PC-3 (cell line): ENCODE measurements at regions not wholly inside any gene's neighbourhood (a gene's known extent, or its start where the extent isn't known, plus 50 kb on each side); places are given as distances from the start of the nearest gene placed in this dataset.

Source experiments
- ATAC-seq: fragments of 200-7000 bp; cut with Tn5 transposase; 2 replicates; pipeline ENCODE4 v1.9.1; 2020; ENCODE audit warnings: mild to moderate bottlenecking, moderate library complexity
- BruUV-seq: library from RNA; stranded (reverse); fragments of 400-500 nt; replicated peaks from 2 replicates; lab custom pipeline; 2021; lab: Mats Ljungman, UMichigan
- CTCF ChIA-PET: fragments of 300-600 bp; sonication (Branson Sonifier 250); formaldehyde crosslinking; loops from one replicate; lab custom pipeline; 2022; ENCODE audit warnings: antibody characterized with exemption; lab: Charles Lee
- POLR2A ChIA-PET: fragments of 300-600 bp; sonication (Branson Sonifier 250); formaldehyde crosslinking; loops from one replicate; lab custom pipeline; 2022; ENCODE audit warnings: antibody characterized with exemption; ENCODE audit not compliant: unreplicated experiment; lab: Charles Lee
- DNase-seq: peaks from one replicate; pipeline ENCODE4 v3.0.0-alpha.2; 2015
- H2AFZ ChIP-seq: fragments of 300-600 bp; sonication (generic); 2 replicates; pipeline ENCODE4 v1.6.0; 2016; ENCODE audit warnings: antibody characterized with exemption, low read length
- H3F3A ChIP-seq: fragments of 300-600 bp; sonication (generic); one replicate; pipeline ENCODE4 v1.6.0; 2017; ENCODE audit warnings: antibody characterized with exemption, low read length, control low read depth, mild to moderate bottlenecking; ENCODE audit not compliant: unreplicated experiment
- H3K27ac ChIP-seq: fragments of 300-600 bp; sonication (generic); 2 replicates; pipeline ENCODE4 v1.5.1; 2016; ENCODE audit warnings: mild to moderate bottlenecking, low read length
- H3K27me3 ChIP-seq: fragments of 300-600 bp; sonication (generic); 2 replicates; pipeline ENCODE4 v1.6.1; 2016; ENCODE audit warnings: low read length, mixed read lengths
- H3K36me3 ChIP-seq: fragments of 300-600 bp; sonication (generic); 2 replicates; pipeline ENCODE4 v1.6.1; 2016; ENCODE audit warnings: low read depth, mixed run types, low read length, mixed read lengths
- H3K4me1 ChIP-seq: fragments of 300-600 bp; sonication (generic); 2 replicates; pipeline ENCODE4 v1.5.1; 2016; ENCODE audit warnings: low read length; ENCODE audit not compliant: insufficient read depth
- H3K4me2 ChIP-seq: fragments of 300-600 bp; sonication (generic); 2 replicates; pipeline ENCODE4 v1.6.0; 2016; ENCODE audit warnings: low read length
- H3K4me3 ChIP-seq: fragments of 300-600 bp; sonication (generic); 2 replicates; pipeline ENCODE4 v1.5.1; 2016; ENCODE audit warnings: mild to moderate bottlenecking, low read length, mixed read lengths
- H3K79me2 ChIP-seq: fragments of 300-600 bp; sonication (generic); 2 replicates; pipeline ENCODE4 v1.6.1; 2017; ENCODE audit warnings: low read length, mixed read lengths
- H3K9ac ChIP-seq: fragments of 300-600 bp; sonication (generic); 2 replicates; pipeline ENCODE4 v1.6.0; 2016; ENCODE audit warnings: mild to moderate bottlenecking, low read length
- H3K9me2 ChIP-seq: fragments of 300-600 bp; sonication (generic); replicated peaks from 2 replicates; pipeline ENCODE4 v1.6.1; 2016; ENCODE audit warnings: mixed run types, low read length, mixed read lengths
- H3K9me3 ChIP-seq: fragments of 300-600 bp; sonication (generic); 2 replicates; pipeline ENCODE4 v1.6.1; 2016; ENCODE audit warnings: low read length, mixed read lengths
- H4K20me1 ChIP-seq: fragments of 300-600 bp; sonication (generic); 2 replicates; pipeline ENCODE4 v1.6.1; 2016; ENCODE audit warnings: low read length, mixed read lengths
- EZH2 ChIP-seq: fragments of 300-600 bp; sonication (generic); IDR thresholded peaks from one replicate; pipeline ENCODE4 v1.6.1; 2017; ENCODE audit warnings: antibody characterized with exemption, mild to moderate bottlenecking, low read length; ENCODE audit not compliant: unreplicated experiment
- EZH2phosphoT487 ChIP-seq: fragments of 300-600 bp; sonication (generic); IDR thresholded peaks from 2 replicates; pipeline ENCODE4 v1.6.1; 2018; ENCODE audit warnings: mild to moderate bottlenecking, antibody characterized with exemption, low read length, borderline replicate concordance
- intact Hi-C: fragments of 100-400 bp; cut with micrococcal nuclease; formaldehyde crosslinking; loops from 2 replicates; pipeline ENCODE4 v1.9.0; 2023
- TF ChIP-seq, protein P1 (sequence below): fragments of 300-600 bp; sonication (generic); conservative IDR thresholded peaks from 2 replicates; pipeline ENCODE4 v1.5.1; 2017; ENCODE audit warnings: antibody characterized with exemption, low read depth, mild to moderate bottlenecking, low read length

DNA sequence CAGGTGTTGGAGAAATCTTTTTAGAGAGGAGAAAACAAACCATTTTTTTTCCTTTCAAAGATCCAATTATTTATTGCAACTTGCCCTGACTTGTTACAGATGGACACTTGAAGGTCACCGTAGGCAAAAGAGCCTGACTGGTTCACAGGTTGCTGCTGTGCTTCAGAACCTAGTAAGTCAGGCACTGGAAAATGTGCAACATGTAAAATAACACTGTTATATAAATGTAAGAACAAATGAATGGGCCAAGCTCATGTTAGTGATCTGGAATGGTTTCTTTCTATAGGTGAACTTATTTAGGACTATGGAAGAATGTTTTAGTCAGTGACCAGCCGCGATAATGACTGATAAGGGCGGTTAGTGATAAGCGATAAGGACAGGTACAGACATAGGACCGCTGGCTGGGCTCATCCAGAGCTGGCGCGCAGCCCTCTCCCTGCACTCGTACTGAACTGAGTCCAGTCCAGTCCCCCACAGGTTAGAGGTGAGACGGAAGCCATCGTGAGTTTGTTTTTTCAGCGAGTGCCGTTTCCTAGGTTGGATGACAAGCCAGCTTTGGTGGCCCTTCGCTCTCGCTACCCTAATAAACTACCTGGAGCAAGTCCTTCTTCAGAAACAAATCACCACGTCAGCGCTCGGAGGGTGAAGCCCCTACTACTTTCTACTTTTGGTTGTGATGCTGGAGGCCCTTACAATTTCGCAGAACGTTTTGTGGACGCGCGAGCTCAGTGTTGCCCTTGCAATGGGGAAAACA is 94.4 kb upstream of the PRDM1 start:
- peak overlapping the region; percentile 66 for H3K9ac ChIP-seq
- CTCF ChIA-PET, result interaction anchor here (0.5 kb wide), 1 partner anchor 560 kb away, joined by 3 read pairs; no protein-coding TSS in a partner anchor
- no peaks in the 10 kb centered on the region for H3K79me2 ChIP-seq
- no peaks in the 10 kb centered on the region for H4K20me1 ChIP-seq
- DNase-seq (peak; percentile 22), ATAC-seq (peak; percentile 46)
- H3K9me3 ChIP-seq, result no peaks in the 10 kb centered on the region
- H3K4me1 ChIP-seq, result 0 out of 2 replicates have a peak, but pooled peaks cover 14% of the 10 kb centered on the region
- TF ChIP-seq, protein P1, sequence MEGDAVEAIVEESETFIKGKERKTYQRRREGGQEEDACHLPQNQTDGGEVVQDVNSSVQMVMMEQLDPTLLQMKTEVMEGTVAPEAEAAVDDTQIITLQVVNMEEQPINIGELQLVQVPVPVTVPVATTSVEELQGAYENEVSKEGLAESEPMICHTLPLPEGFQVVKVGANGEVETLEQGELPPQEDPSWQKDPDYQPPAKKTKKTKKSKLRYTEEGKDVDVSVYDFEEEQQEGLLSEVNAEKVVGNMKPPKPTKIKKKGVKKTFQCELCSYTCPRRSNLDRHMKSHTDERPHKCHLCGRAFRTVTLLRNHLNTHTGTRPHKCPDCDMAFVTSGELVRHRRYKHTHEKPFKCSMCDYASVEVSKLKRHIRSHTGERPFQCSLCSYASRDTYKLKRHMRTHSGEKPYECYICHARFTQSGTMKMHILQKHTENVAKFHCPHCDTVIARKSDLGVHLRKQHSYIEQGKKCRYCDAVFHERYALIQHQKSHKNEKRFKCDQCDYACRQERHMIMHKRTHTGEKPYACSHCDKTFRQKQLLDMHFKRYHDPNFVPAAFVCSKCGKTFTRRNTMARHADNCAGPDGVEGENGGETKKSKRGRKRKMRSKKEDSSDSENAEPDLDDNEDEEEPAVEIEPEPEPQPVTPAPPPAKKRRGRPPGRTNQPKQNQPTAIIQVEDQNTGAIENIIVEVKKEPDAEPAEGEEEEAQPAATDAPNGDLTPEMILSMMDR, result no peak
- TF ChIP-seq EZH2phosphoT487 (no peak), EZH2 (no peak)
- peak overlapping the region; percentile 85 for H3K4me3 ChIP-seq
- peak overlapping the region; percentile 100 for H2AFZ ChIP-seq
- no peaks in the 10 kb centered on the region for H3K27me3 ChIP-seq
- H3K36me3 ChIP-seq, result no peaks in the 10 kb centered on the region
- intact Hi-C loops, result loop anchor here (5.0 kb wide), 1 partner anchor 96 kb away; the partner anchor contains the start of gene PRDM1
- H3K4me2 ChIP-seq, result peak overlapping the region; percentile 88
- POLR2A ChIA-PET, result interaction anchor here (0.6 kb wide), 2 partner anchors 19 to 267 kb away, joined by 3 to 4 read pairs; no protein-coding TSS in a partner anchor
- no TSS peak for BruUV-seq
- H3K27ac ChIP-seq, result no peak overlapping the region
- H3F3A ChIP-seq, result no peaks in the 10 kb centered on the region
- H3K9me2 ChIP-seq, result no peaks in the 10 kb centered on the region

DNA sequence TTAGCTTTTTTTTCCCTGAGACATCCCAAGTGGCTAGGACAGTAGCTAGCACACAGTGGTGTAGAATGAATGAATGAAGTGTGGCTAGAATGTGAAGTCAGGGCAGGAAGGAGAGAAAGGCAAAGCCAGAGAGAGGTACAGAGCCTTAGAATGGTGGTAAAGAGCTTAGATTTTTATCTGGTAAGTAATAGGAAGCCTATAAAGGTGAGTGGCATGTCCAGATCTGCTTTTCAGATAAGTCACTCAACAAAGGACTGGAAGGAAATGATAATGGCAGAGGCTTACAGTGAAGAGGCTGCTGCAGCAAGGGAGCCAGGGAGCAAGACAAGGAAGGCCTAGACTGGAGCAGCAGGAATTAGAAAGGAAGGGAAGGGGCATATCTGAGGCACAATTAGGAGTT is 96.0 kb upstream of the PRDM1 start:
- BruUV-seq, result no TSS peak
- no peaks in the 10 kb centered on the region for H3K9me2 ChIP-seq
- no peak overlapping the region for H3K9ac ChIP-seq
- H3K36me3 ChIP-seq, result no peaks in the 10 kb centered on the region
- intact Hi-C loops, result loop anchor here (5.0 kb wide), 1 partner anchor 97 kb away; the partner anchor contains the start of gene PRDM1
- ATAC-seq, result no peak; the same call in 1 of the 2 replicates
- H3K79me2 ChIP-seq, result no peaks in the 10 kb centered on the region
- CTCF ChIA-PET, result interaction anchor here (0.6 kb wide), 1 partner anchor 130 kb away, joined by 5 read pairs; no protein-coding TSS in a partner anchor
- H3K27me3 ChIP-seq, result no peaks in the 10 kb centered on the region
- no peak overlapping the region for H3K4me3 ChIP-seq
- H4K20me1 ChIP-seq, result no peaks in the 10 kb centered on the region
- no peaks in the 10 kb centered on the region for H3F3A ChIP-seq
- peak; percentile 39 for DNase-seq
- H3K27ac ChIP-seq, result no peak overlapping the region
- no peak overlapping the region for H2AFZ ChIP-seq
- H3K9me3 ChIP-seq, result no peaks in the 10 kb centered on the region
- H3K4me1 ChIP-seq, result 0 out of 2 replicates have a peak, but pooled peaks cover 14% of the 10 kb centered on the region
- POLR2A ChIA-PET, result no interaction called here
- TF ChIP-seq, protein P1, result no peak
- TF ChIP-seq EZH2phosphoT487 (no peak), EZH2 (no peak)
- no peak overlapping the region for H3K4me2 ChIP-seq
